Body of pancreas (tissue), 4 donors: ENCODE measurements at regions not wholly inside any gene's neighbourhood (a gene's known extent, or its start where the extent isn't known, plus 50 kb on each side); places are given as distances from the start of the nearest gene placed in this dataset.
"Not testable (repeated sequence)": the region's sequence is repeated elsewhere in the genome, so short reads cannot be mapped to it uniquely, and the experiment has no call there.

Experiments used
- ATAC-seq: fragments of 150-250 bp; one replicate; pipeline ENCODE4 v1.9.1; 2016
- DNase-seq, 4 donors: peaks; one replicate each; pipeline ENCODE4 v3.0.0-alpha.2; 2019
- H3K27ac ChIP-seq, 4 donors: fragments of 200-600 bp; sonication (generic); 1 replicate in 3 of 4; 2 replicates in 1 of 4; pipeline versions ENCODE4 v1.5.1 to v1.6.1; 2016 to 2019; ENCODE audit warnings: mild to moderate bottlenecking in 1 of 4, mixed read lengths in 1 of 4, moderate library complexity in 1 of 4
- H3K27me3 ChIP-seq, 2 donors: fragments of 200-600 bp; sonication (generic); one replicate each; pipeline ENCODE4 v1.6.0; 2016; ENCODE audit warnings: mild to moderate bottlenecking in 1 of 2
- H3K36me3 ChIP-seq, 2 donors: fragments of 200-600 bp; sonication (generic); replicated peaks in 1 of 2; 2 replicates each; pipeline ENCODE4 v1.5.1; 2016; ENCODE audit warnings: low read depth in 2 of 2; ENCODE audit not compliant: insufficient read depth in 1 of 2
- H3K4me1 ChIP-seq: fragments of 200-600 bp; sonication (generic); one replicate; pipeline ENCODE4 v1.6.0; 2016
- H3K4me3 ChIP-seq, 2 donors: fragments of 200-600 bp; sonication (generic); 1 replicate in 1 of 2; 2 replicates in 1 of 2; pipeline ENCODE4 v1.5.1; 2016 to 2019
- H3K9me3 ChIP-seq, 3 donors: fragments of 200-600 bp; sonication (generic); 1 replicate in 2 of 3; 2 replicates in 1 of 3; pipeline ENCODE4 v1.5.1; 2016
- CTCF ChIP-seq, 7 experiments: fragments of 450-650 bp in 4 of 7; fragments of 200-600 bp in 3 of 7; sonication (generic) in 3 of 7; IDR thresholded peaks; one replicate each; pipeline ENCODE4 v1.5.1; 2016 to 2019; ENCODE audit warnings: antibody characterized with exemption in 7 of 7
- POLR2A ChIP-seq, 3 donors: fragments of 450-650 bp; IDR thresholded peaks; one replicate each; pipeline ENCODE4 v1.6.1; 2016; ENCODE audit warnings: antibody characterized with exemption in 3 of 3, mild to moderate bottlenecking in 2 of 3
- WGBS, 2 donors: methylation state at CpG; one replicate each; pipeline ENCODE4 v1.1.5; 2017; 5-methylcytosine and 5-hydroxymethylcytosine counted together
- intact Hi-C: fragments of 100-400 bp; cut with DNase I; formaldehyde crosslinking; loops from one replicate; pipeline ENCODE4 v1.15.1; 2023

GRCh38 chr14:34381304-34381703 is 80.7 kb downstream of the SPTSSA start:
- WGBS, 2 donors: 87 to 93% methylated on average over 2 of the region's 2 CpGs
- H3K4me3 ChIP-seq, intact Hi-C loops, ATAC-seq, H3K27me3 ChIP-seq, DNase-seq, H3K36me3 ChIP-seq, H3K27ac ChIP-seq, H3K9me3 ChIP-seq: not testable (repeated sequence)
- peaks cover 25% of the 10 kb centered on the region for H3K4me1 ChIP-seq

- WGBS, 2 donors: 79 to 86% methylated on average over 4 of the region's 4 CpGs
- no peaks in the 10 kb centered on the region for H3K9me3 ChIP-seq
- H3K27ac ChIP-seq: peak overlapping the region in 3 of 4 donors; percentile 67 to 84 (median 77)
- H3K36me3 ChIP-seq: no peaks in the 10 kb centered on the region
- H3K27me3 ChIP-seq: no peaks in the 10 kb centered on the region
- intact Hi-C loops: no loop called here
- no peak for ATAC-seq
- TF ChIP-seq POLR2A (IDR thresholded peaks at IDR 0.05) (no peak), CTCF (IDR thresholded peaks at IDR 0.05) (no peak)
- H3K4me1 ChIP-seq: peaks cover 31% of the 10 kb centered on the region
- no peak for DNase-seq
- no peak overlapping the region for H3K4me3 ChIP-seq
These were observed 81.6 kb downstream of the SPTSSA start for GRCh38 chr14:34380471-34380845.

- intact Hi-C loops: no loop called here
- 14 to 17% methylated on average over 4 of the region's 4 CpGs for WGBS, 2 donors
- DNase-seq: no peak
- Histone ChIP-seq H3K27ac (peak overlapping the region; percentile 62 to 84 (median 72)), H3K4me1 (peaks cover 35% of the 10 kb centered on the region), H3K36me3 (no peaks in the 10 kb centered on the region), H3K27me3 (no peaks in the 10 kb centered on the region), H3K4me3 (no peak overlapping the region), H3K9me3 (no peaks in the 10 kb centered on the region)
- TF ChIP-seq CTCF (IDR thresholded peaks at IDR 0.05) (no peak), POLR2A (IDR thresholded peaks at IDR 0.05) (no peak)
- peak; percentile 67 for ATAC-seq
These were observed 82.1 kb downstream of the SPTSSA start for GRCh38 chr14:34379816-34380470.

- H3K27me3 ChIP-seq: no peaks in the 10 kb centered on the region
- no peaks in the 10 kb centered on the region for H3K9me3 ChIP-seq
- no peak overlapping the region for H3K27ac ChIP-seq
- intact Hi-C loops: no loop called here
- DNase-seq (no peak), ATAC-seq (no peak)
- WGBS, 2 donors: 94 to 96% methylated on average over 3 of the region's 3 CpGs
- H3K36me3 ChIP-seq: no peaks in the 10 kb centered on the region
- no peak overlapping the region for H3K4me3 ChIP-seq
- H3K4me1 ChIP-seq: peaks cover 43% of the 10 kb centered on the region
- no peak for TF ChIP-seq POLR2A (IDR thresholded peaks at IDR 0.05)
- TF ChIP-seq CTCF (IDR thresholded peaks at IDR 0.05): no peak
These were observed 85.3 kb downstream of the SPTSSA start for GRCh38 chr14:34376649-34377267.

GRCh38 chr14:34374998-34375740 is 86.9 kb downstream of the SPTSSA start:
- TF ChIP-seq POLR2A (IDR thresholded peaks at IDR 0.05): no peak
- no peak for TF ChIP-seq CTCF (IDR thresholded peaks at IDR 0.05)
- Histone ChIP-seq H3K9me3 (no peaks in the 10 kb centered on the region), H3K27ac (peak overlapping the region; percentile 15 to 69 (median 54)), H3K27me3 (no peaks in the 10 kb centered on the region), H3K36me3 (no peaks in the 10 kb centered on the region), H3K4me1 (peaks cover 36% of the 10 kb centered on the region), H3K4me3 (no peak overlapping the region)
- no peak for DNase-seq
- intact Hi-C loops: no loop called here
- WGBS, 2 donors: 33 to 39% methylated on average over 3 of the region's 3 CpGs
- ATAC-seq: peak; percentile 65
